GM12874 (cell line): ENCODE measurements at regions not wholly inside any gene's neighbourhood (a gene's known extent, or its start where the extent isn't known, plus 50 kb on each side); places are given as distances from the start of the nearest gene placed in this dataset.

Source experiments
- CTCF ChIP-seq: IDR thresholded peaks from 2 replicates; pipeline ENCODE4 v1.5.1; 2011; ENCODE audit warnings: low read depth, mild to moderate bottlenecking, control low read depth, low read length, moderate library complexity; ENCODE audit not compliant: insufficient read depth

- TF ChIP-seq CTCF, result no peak
Measured at GRCh38 chr2:41954304-41955291, 93.2 kb upstream of the PKDCC start.

- TF ChIP-seq CTCF, result no peak
Measured at GRCh38 chr2:41955316-41956043, 92.3 kb upstream of the PKDCC start.

- TF ChIP-seq CTCF, result no peak
Measured at GRCh38 chr2:41957431-41957830, 90.4 kb upstream of the PKDCC start.

- TF ChIP-seq CTCF, result no peak
Measured at GRCh38 chr2:41958251-41958650, 89.6 kb upstream of the PKDCC start.

GRCh38 chr2:41958775-41959174 is 89.0 kb upstream of the PKDCC start:
- TF ChIP-seq CTCF, result no peak

- no peak for TF ChIP-seq CTCF
Measured at GRCh38 chr2:41959760-41960159, 88.1 kb upstream of the PKDCC start.

- TF ChIP-seq CTCF, result no peak
Measured at GRCh38 chr2:41962922-41963622, 84.7 kb upstream of the PKDCC start.
